Right lobe of liver (tissue), 6 donors: ENCODE measurements at regions not wholly inside any gene's neighbourhood (a gene's known extent, or its start where the extent isn't known, plus 50 kb on each side); places are given as distances from the start of the nearest gene placed in this dataset.

Experiments used
- ATAC-seq, 4 donors: fragments of 200-7000 bp; cut with Tn5 transposase; one replicate each; pipeline ENCODE4 v1.9.1; 2020; ENCODE audit warnings: mild to moderate bottlenecking in 4 of 4, moderate library complexity in 4 of 4
- DNase-seq, 3 donors: peaks; one replicate each; pipeline ENCODE4 v3.0.0-alpha.2; 2020
- H3K27ac ChIP-seq, 3 donors: fragments of 200-600 bp; one replicate each; pipeline ENCODE4 v1.8.0; 2022
- H3K27me3 ChIP-seq, 2 donors: fragments of 200-600 bp; one replicate each; pipeline ENCODE4 v1.8.0; 2022
- H3K36me3 ChIP-seq, 4 donors: fragments of 200-600 bp; sonication (generic) in 1 of 4; one replicate each; pipeline versions ENCODE4 v1.5.1 to v1.8.0; 2017 to 2022; ENCODE audit warnings: control low read depth in 1 of 4
- H3K4me1 ChIP-seq, 4 donors: fragments of 200-600 bp; sonication (generic) in 1 of 4; one replicate each; pipeline versions ENCODE4 v1.5.1 to v1.8.0; 2017 to 2022; ENCODE audit warnings: control low read depth in 1 of 4
- H3K4me3 ChIP-seq, 3 donors: fragments of 200-600 bp; one replicate each; pipeline ENCODE4 v1.8.0; 2022
- H3K9me3 ChIP-seq, 4 donors: fragments of 200-600 bp; sonication (generic) in 1 of 4; one replicate each; pipeline versions ENCODE4 v1.5.1 to v1.8.0; 2017 to 2022; ENCODE audit warnings: control low read depth in 1 of 4
- CTCF ChIP-seq, 4 donors: fragments of 200-600 bp in 3 of 4; fragments of 450-650 bp in 1 of 4; IDR thresholded peaks; one replicate each; pipeline versions ENCODE4 v1.5.1 to v1.8.0; 2016 to 2022; ENCODE audit warnings: antibody characterized with exemption in 4 of 4, mild to moderate bottlenecking in 2 of 4
- POLR2A ChIP-seq: fragments of 450-650 bp; IDR thresholded peaks from one replicate; pipeline ENCODE4 v1.6.1; 2017; ENCODE audit warnings: antibody characterized with exemption, mild to moderate bottlenecking
- WGBS: methylation state at CpG from one replicate; pipeline ENCODE4 v1.1.6; 2018; ENCODE audit warnings: low coverage, low lambda C conversion rate; ENCODE audit not compliant: insufficient coverage; ENCODE audit errors: missing lambda C conversion rate; 5-methylcytosine and 5-hydroxymethylcytosine counted together
- intact Hi-C, 2 donors: fragments of 100-400 bp; cut with DNase I; formaldehyde crosslinking; loops; one replicate each; pipeline versions ENCODE4 v1.11.2 to v1.14.1; 2022
- donor health status: DM: no; HTN: yes; CAD: no.
- donor health status: DM: no; HTN: no; CAD: no.
- donor health status: DM: no; HTN: no; CAD: no.
- donor health status: DM: no; HTN: yes; CAD: no.
- donor health status: DM: no; HTN: yes; CAD: no.

GRCh38 chr6:78322068-78322845, 545.1 kb upstream of the IRAK1BP1 start:
- Histone ChIP-seq H3K4me1 (peaks cover 0 to 15% (median 3%) of the 10 kb centered on the region in 4 donors), H3K9me3 (no peaks in the 10 kb centered on the region), H3K36me3 (no peaks in the 10 kb centered on the region), H3K4me3 (no peak overlapping the region), H3K27me3 (no peaks in the 10 kb centered on the region), H3K27ac (peak overlapping the region in 2 of 3 donors; percentile 23 to 69)
- ATAC-seq (peak; percentile 98 to 100 (median 99)), DNase-seq (peak; percentile 25 to 76 (median 67))
- TF ChIP-seq POLR2A (no peak), CTCF (IDR thresholded peaks at IDR 0.05) (no peak)
- intact Hi-C loops = no loop called here
- 11% methylated on average over 3 of the region's 5 CpGs for WGBS

DNA sequence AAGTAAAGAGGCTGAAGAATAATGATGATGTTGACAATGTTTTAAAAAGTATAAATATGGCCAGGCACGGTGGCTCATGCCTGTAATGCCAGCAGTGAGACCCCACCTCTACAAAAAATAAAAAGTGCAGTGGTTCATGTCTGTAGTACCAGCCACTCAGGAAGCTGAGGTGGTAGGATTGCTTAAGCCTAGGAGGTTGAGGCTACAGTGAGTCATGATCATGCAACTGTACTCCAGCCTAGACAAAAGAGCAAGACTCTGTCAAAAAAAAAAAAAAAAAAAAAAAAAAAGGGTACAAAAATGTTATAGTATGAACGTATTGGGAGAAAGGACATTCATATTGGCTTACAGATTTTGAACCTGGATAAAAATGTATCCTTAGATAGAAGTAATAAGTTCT, 543.1 kb upstream of the IRAK1BP1 start:
- no peak for ATAC-seq
- TF ChIP-seq POLR2A (no peak), CTCF (IDR thresholded peaks at IDR 0.05) (no peak)
- WGBS = 31% methylated on average over 2 of the region's 2 CpGs
- DNase-seq = no peak
- Histone ChIP-seq H3K4me1 (peaks cover 0 to 15% (median 3%) of the 10 kb centered on the region in 4 donors), H3K36me3 (no peaks in the 10 kb centered on the region), H3K27ac (no peak overlapping the region), H3K27me3 (no peaks in the 10 kb centered on the region), H3K9me3 (no peaks in the 10 kb centered on the region), H3K4me3 (no peak overlapping the region)
- intact Hi-C loops = no loop called here

DNA sequence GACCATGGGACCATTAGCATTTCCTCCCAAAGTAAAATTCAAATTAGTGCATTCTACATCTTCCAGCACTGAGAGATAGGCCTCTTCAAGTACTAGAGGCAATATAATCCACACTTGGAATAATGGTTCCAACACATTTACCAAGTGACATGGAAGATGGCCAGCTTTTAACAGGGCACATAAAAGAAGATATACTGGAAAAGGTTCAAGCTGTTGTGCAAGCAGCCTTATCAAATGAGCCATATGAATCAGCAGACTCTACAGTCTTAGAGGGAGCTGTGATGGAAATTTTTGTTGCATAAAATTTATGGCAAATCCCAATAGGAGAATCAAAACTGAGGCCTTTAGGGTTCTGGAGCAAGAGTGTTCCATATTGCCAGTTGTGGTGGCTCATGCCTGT, 526.6 kb upstream of the IRAK1BP1 start:
- DNase-seq (no peak), ATAC-seq (peak in 3 of 4 donors; percentile 24 to 58 (median 36))
- no peak overlapping the region for H3K27ac ChIP-seq
- H3K4me1 ChIP-seq = no peaks in the 10 kb centered on the region
- H3K27me3 ChIP-seq = no peaks in the 10 kb centered on the region
- intact Hi-C loops = no loop called here
- H3K9me3 ChIP-seq = no peaks in the 10 kb centered on the region
- H3K36me3 ChIP-seq = no peaks in the 10 kb centered on the region
- no peak overlapping the region for H3K4me3 ChIP-seq
- TF ChIP-seq POLR2A (no peak), CTCF (IDR thresholded peaks at IDR 0.05) (no peak)

GRCh38 chr6:78345882-78346281, 521.5 kb upstream of the IRAK1BP1 start:
- ATAC-seq (no peak), DNase-seq (no peak)
- intact Hi-C loops = no loop called here
- no peaks in the 10 kb centered on the region for H3K9me3 ChIP-seq
- H3K36me3 ChIP-seq = no peaks in the 10 kb centered on the region
- 35% methylated on average over 2 of the region's 2 CpGs for WGBS
- TF ChIP-seq POLR2A (no peak), CTCF (IDR thresholded peaks at IDR 0.05) (no peak)
- no peaks in the 10 kb centered on the region for H3K27me3 ChIP-seq
- H3K27ac ChIP-seq = no peak overlapping the region
- no peak overlapping the region for H3K4me3 ChIP-seq
- no peaks in the 10 kb centered on the region for H3K4me1 ChIP-seq
